ENCODE measurements at regions not wholly inside any gene's neighbourhood (a gene's known extent, or its start where the extent isn't known, plus 50 kb on each side); places are given as distances from the start of the nearest gene placed in this dataset.

DNA sequence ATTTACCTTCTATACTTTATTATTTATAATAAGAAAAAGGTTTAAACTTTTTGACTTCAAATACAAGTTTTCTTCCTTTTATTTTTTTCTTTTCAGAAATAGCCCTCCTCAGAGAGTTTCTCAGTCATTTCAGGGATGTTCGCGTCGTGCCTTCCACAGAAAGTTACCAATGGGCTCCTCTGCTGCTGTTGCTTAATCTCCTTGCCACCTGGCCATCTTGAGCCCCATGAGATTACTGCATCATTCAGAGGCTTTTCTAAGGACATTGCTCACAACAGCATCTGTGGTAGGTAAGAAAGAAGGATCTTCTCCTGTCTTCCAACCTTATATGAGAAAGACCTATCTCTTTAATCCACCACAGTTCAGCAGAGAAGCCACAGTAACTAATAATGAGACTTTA is 1361.9 kb upstream of the ADGRL3 start:
- ATAC-seq: no peak
- in situ Hi-C loops (cut with HindIII; ENCODE audit: extremely low pct_ligation_motif_present, low pct_unique_long_range_greater_than_20kb): no loop called here

More for the DNA sequence above, 1361.9 kb upstream of the ADGRL3 start:
- Histone ChIP-seq H3K4me1 (ENCODE audit: insufficient read depth, low read length) (no peaks in the 10 kb centered on the region), H2AFZ (ENCODE audit: low read length) (no peak overlapping the region), H4K20me1 (ENCODE audit: insufficient read depth, low read length) (no peaks in the 10 kb centered on the region), H3K36me3 (replicated peaks in 1 of 2; ENCODE audit: control insufficient read depth in 1 of 2, insufficient read depth in 2 of 2, low read length in 2 of 2) (no peaks in the 10 kb centered on the region), H3K79me2 (ENCODE audit: insufficient read depth, low read length) (no peaks in the 10 kb centered on the region), H3K4me3 (replicated peaks in 1 of 3; ENCODE audit: insufficient read depth in 1 of 3, low read depth in 2 of 3, low read length in 3 of 3) (no peak overlapping the region), H3K4me2 (ENCODE audit: low read depth, low read length) (no peak overlapping the region), H3K9me3 (ENCODE audit: low read length) (no peaks in the 10 kb centered on the region), H3K9ac (ENCODE audit: insufficient read depth, low read depth, low read length) (no peak overlapping the region), H3K27me3 (ENCODE audit: control insufficient read depth in 1 of 2, insufficient read depth in 2 of 2, low read length in 2 of 2) (no peaks in the 10 kb centered on the region), H3K27ac (ENCODE audit: extremely low read length, insufficient read depth, low read length) (no peak overlapping the region)
- ChIA-PET POLR2A (no interaction called here), CTCF (ENCODE audit: low intra/inter-chr PET ratio, low total read pairs) (no interaction called here)
- TF ChIP-seq MAFK (conservative IDR thresholded peaks at IDR 0.05 in 1 of 2, IDR thresholded peaks at IDR 0.05 in 1 of 2; ENCODE audit: low read length in 2 of 2): no peak
- TF ChIP-seq CTCF (CRISPR knock-in tag; IDR thresholded peaks at IDR 0.05): no peak
- TF ChIP-seq HNRNPK (IDR thresholded peaks at IDR 0.05; ENCODE audit: low read depth, low read length, poor library complexity, severe bottlenecking): no peak
- TF ChIP-seq MIER3 (CRISPR knock-in tag; IDR thresholded peaks at IDR 0.05; ENCODE audit: borderline replicate concordance): no peak
- no peak for TF ChIP-seq ZNF460 (CRISPR knock-in tag; IDR thresholded peaks at IDR 0.05; ENCODE audit: borderline replicate concordance)
- no peak for TF ChIP-seq ZNF619 (CRISPR knock-in tag; IDR thresholded peaks at IDR 0.05)
- TF ChIP-seq, protein P1, sequence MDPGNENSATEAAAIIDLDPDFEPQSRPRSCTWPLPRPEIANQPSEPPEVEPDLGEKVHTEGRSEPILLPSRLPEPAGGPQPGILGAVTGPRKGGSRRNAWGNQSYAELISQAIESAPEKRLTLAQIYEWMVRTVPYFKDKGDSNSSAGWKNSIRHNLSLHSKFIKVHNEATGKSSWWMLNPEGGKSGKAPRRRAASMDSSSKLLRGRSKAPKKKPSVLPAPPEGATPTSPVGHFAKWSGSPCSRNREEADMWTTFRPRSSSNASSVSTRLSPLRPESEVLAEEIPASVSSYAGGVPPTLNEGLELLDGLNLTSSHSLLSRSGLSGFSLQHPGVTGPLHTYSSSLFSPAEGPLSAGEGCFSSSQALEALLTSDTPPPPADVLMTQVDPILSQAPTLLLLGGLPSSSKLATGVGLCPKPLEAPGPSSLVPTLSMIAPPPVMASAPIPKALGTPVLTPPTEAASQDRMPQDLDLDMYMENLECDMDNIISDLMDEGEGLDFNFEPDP (CRISPR knock-in tag; conservative IDR thresholded peaks at IDR 0.05): no peak
- no peak for TF ChIP-seq ISL2 (CRISPR knock-in tag; IDR thresholded peaks at IDR 0.05)
- no peak for TF ChIP-seq NFE2L1 (CRISPR knock-in tag; IDR thresholded peaks at IDR 0.05; ENCODE audit: borderline replicate concordance)
- no peak for TF ChIP-seq ZNF276 (CRISPR knock-in tag; IDR thresholded peaks at IDR 0.05; ENCODE audit: low read depth)
- TF ChIP-seq ZNF562 (CRISPR knock-in tag; IDR thresholded peaks at IDR 0.05; ENCODE audit: borderline replicate concordance): no peak
- no peak for TF ChIP-seq MTF2 (CRISPR knock-in tag; IDR thresholded peaks at IDR 0.05; ENCODE audit: borderline replicate concordance)
- TF ChIP-seq, protein P2, sequence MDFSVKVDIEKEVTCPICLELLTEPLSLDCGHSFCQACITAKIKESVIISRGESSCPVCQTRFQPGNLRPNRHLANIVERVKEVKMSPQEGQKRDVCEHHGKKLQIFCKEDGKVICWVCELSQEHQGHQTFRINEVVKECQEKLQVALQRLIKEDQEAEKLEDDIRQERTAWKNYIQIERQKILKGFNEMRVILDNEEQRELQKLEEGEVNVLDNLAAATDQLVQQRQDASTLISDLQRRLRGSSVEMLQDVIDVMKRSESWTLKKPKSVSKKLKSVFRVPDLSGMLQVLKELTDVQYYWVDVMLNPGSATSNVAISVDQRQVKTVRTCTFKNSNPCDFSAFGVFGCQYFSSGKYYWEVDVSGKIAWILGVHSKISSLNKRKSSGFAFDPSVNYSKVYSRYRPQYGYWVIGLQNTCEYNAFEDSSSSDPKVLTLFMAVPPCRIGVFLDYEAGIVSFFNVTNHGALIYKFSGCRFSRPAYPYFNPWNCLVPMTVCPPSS (IDR thresholded peaks at IDR 0.05): no peak
- no peak for TF ChIP-seq PAX8 (CRISPR knock-in tag; IDR thresholded peaks at IDR 0.05; ENCODE audit: borderline replicate concordance)
- TF ChIP-seq KLF9 (CRISPR knock-in tag; IDR thresholded peaks at IDR 0.05; ENCODE audit: low read depth): no peak
- no peak for TF ChIP-seq ZBTB37 (CRISPR knock-in tag; IDR thresholded peaks at IDR 0.05)
- intact Hi-C loops (cut with micrococcal nuclease; ENCODE audit: unreplicated experiment): no loop called here
- FAIRE-seq (no peak), DNase-seq (ENCODE audit: low spot score) (no peak)
- no TSS peak for BruUV-seq (replicated peaks)
- under 1% methylated on average over 3 of the region's 3 CpGs for WGBS (ENCODE audit: low lambda C conversion rate)
